Naive thymus-derived CD4-positive, alpha-beta T cell (primary cell): ENCODE measurements at regions not wholly inside any gene's neighbourhood (a gene's known extent, or its start where the extent isn't known, plus 50 kb on each side); places are given as distances from the start of the nearest gene placed in this dataset.

Experiments
- ATAC-seq: fragments of 150-1000 bp; cut with Tn5 transposase; 2 replicates; pipeline ENCODE4 v1.10.0; 2021; ENCODE audit warnings: mild to moderate bottlenecking, moderate library complexity
- CTCF ChIA-PET: fragments of 350-600 bp; sonication (Branson Sonifier 250); formaldehyde crosslinking; loops from one replicate; lab custom pipeline; 2021; ENCODE audit warnings: antibody characterized with exemption; lab: Charles Lee
- POLR2A ChIA-PET: fragments of 350-600 bp; sonication (Branson Sonifier 250); formaldehyde crosslinking; loops from one replicate; lab custom pipeline; 2021; ENCODE audit warnings: antibody characterized with exemption, inconsistent platforms; lab: Charles Lee
- DNase-seq, 9 donors: peaks; one replicate each; pipeline versions ENCODE4 v3.0.0 to v3.0.0-alpha.2; 2020 to 2022; ENCODE audit warnings: mixed read lengths in 1 of 9
- H3K27ac ChIP-seq: one replicate; pipeline ENCODE4 v1.7.0; 2013; ENCODE audit warnings: mild to moderate bottlenecking, low read depth, low read length, moderate library complexity
- H3K27me3 ChIP-seq, 2 donors: one replicate each; pipeline ENCODE4 v1.7.0; 2013; ENCODE audit warnings: low read length in 2 of 2, mild to moderate bottlenecking in 2 of 2, moderate library complexity in 2 of 2; ENCODE audit not compliant: control insufficient read depth in 2 of 2, insufficient read depth in 2 of 2
- H3K36me3 ChIP-seq, 3 experiments: 1 replicate in 2 of 3; 2 replicates in 1 of 3; pipeline ENCODE4 v1.7.0; 2013; ENCODE audit warnings: low read length in 3 of 3, mild to moderate bottlenecking in 3 of 3, moderate library complexity in 1 of 3; ENCODE audit not compliant: insufficient read depth in 3 of 3, control insufficient read depth in 2 of 3
- H3K4me1 ChIP-seq, 2 donors: one replicate each; pipeline ENCODE4 v1.7.0; 2013; ENCODE audit warnings: low read length in 2 of 2, mild to moderate bottlenecking in 2 of 2, moderate library complexity in 1 of 2; ENCODE audit not compliant: control insufficient read depth in 2 of 2, insufficient read depth in 2 of 2
- H3K4me3 ChIP-seq: 2 replicates; pipeline ENCODE4 v1.7.0; 2013; ENCODE audit warnings: mild to moderate bottlenecking, low read length
- H3K9me3 ChIP-seq, 3 experiments: 1 replicate in 2 of 3; 2 replicates in 1 of 3; pipeline ENCODE4 v1.7.0; 2013; ENCODE audit warnings: low read length in 3 of 3; ENCODE audit not compliant: control insufficient read depth in 2 of 3
- H3K27ac Mint-ChIP-seq, 9 donors: one replicate each; pipeline ENCODE4 v1.8.0; 2020 to 2022; ENCODE audit warnings: mixed read lengths in 9 of 9, mild to moderate bottlenecking in 8 of 9, moderate library complexity in 5 of 9, inconsistent platforms in 2 of 9
- H3K27me3 Mint-ChIP-seq, 5 donors: one replicate each; pipeline ENCODE4 v1.8.0; 2021 to 2022; ENCODE audit warnings: mixed read lengths in 5 of 5, mild to moderate bottlenecking in 1 of 5
- H3K36me3 Mint-ChIP-seq, 5 donors: one replicate each; pipeline ENCODE4 v1.8.0; 2020 to 2022; ENCODE audit warnings: mixed read lengths in 5 of 5, mild to moderate bottlenecking in 3 of 5, inconsistent platforms in 1 of 5
- H3K4me1 Mint-ChIP-seq, 7 donors: one replicate each; pipeline ENCODE4 v1.8.0; 2020 to 2022; ENCODE audit warnings: mixed read lengths in 7 of 7, mild to moderate bottlenecking in 3 of 7, inconsistent platforms in 1 of 7
- H3K4me3 Mint-ChIP-seq, 10 donors: one replicate each; pipeline ENCODE4 v1.8.0; 2020 to 2022; ENCODE audit warnings: mild to moderate bottlenecking in 10 of 10, mixed read lengths in 10 of 10, moderate library complexity in 6 of 10, inconsistent platforms in 2 of 10
- H3K9me3 Mint-ChIP-seq, 11 donors: one replicate each; pipeline ENCODE4 v1.8.0; 2020 to 2022; ENCODE audit warnings: mixed read lengths in 11 of 11, mild to moderate bottlenecking in 4 of 11, inconsistent platforms in 1 of 11, moderate library complexity in 1 of 11
- intact Hi-C, 2 donors: fragments of 100-400 bp; cut with micrococcal nuclease; formaldehyde crosslinking; loops; one replicate each; pipeline ENCODE4 v1.15.1; 2023

DNA sequence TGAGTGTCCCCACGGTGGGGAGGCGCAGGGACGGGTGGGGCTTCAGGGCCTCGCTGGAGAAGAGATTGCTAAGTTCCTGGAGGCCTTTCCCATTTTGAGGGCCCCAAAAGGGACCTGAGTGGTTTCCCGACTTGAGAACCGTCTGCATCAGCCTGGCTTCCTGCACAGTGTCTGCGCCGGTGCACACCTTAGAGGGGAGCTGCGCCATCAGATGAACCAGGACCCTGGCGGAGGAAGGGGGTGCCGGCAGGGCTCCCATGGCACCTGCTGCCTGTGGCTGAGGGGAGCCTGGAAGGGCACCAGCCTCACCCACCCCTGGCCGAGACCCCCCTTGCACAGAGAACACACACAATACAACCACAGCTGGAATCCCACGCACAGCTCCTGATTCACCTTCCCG, 465.1 kb upstream of the MYT1L start:
- CTCF ChIA-PET = no interaction called here

DNA sequence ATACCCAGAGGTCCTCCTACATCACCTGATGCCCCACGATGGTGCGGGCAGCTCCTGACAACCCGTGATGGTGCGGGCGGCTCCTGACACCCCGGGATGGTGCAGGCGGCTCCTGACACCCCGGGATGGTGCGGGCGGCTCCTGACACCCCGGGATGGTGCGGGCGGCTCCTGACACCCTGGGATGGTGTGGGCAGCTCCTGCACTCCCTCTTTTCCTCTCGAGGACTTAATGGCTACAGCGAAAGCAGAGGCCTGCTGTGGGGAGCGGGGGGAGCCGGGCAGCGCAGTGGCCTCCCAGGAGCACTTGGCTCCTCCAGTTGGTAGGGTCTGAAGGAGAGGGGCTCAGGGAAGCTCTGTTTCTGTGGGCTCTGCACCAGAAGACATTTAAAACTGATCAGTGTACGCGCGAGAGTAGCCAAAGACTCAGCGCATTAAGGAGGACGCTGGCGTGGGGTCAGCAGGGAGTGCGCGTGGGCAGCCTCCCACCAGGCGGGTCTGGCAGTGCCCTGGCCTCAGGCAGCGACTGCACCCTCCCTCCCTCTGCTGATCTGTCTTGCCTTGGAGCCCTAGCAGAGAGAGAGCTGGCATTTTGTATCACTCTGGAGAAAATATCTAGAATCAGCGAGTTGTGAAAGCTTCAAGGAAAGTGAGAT, 464.5 kb upstream of the MYT1L start:
- DNase-seq (no peak), ATAC-seq (no peak)
- Mint-ChIP-seq H3K9me3 (peaks cover 0 to 4% (median 0%) of the 10 kb centered on the region in 11 donors), H3K27ac (no peak overlapping the region), H3K4me1 (peaks cover 0 to 2% (median 0%) of the 10 kb centered on the region in 7 donors), H3K36me3 (no peaks in the 10 kb centered on the region), H3K4me3 (no peak overlapping the region), H3K27me3 (peaks cover 0 to 36% (median 6%) of the 10 kb centered on the region in 5 donors)
- POLR2A ChIA-PET = no interaction called here
- CTCF ChIA-PET = no interaction called here
- Histone ChIP-seq H3K4me3 (no peak overlapping the region), H3K27ac (no peak overlapping the region), H3K4me1 (no peaks in the 10 kb centered on the region), H3K36me3 (no peaks in the 10 kb centered on the region), H3K9me3 (no peaks in the 10 kb centered on the region), H3K27me3 (no peaks in the 10 kb centered on the region)
- intact Hi-C loops = no loop called here

More for the DNA sequence above, 465.1 kb upstream of the MYT1L start:
- ATAC-seq (no peak), DNase-seq (no peak)
- Mint-ChIP-seq H3K27ac (no peak overlapping the region), H3K27me3 (peaks cover 0 to 32% (median 6%) of the 10 kb centered on the region in 5 donors), H3K36me3 (no peaks in the 10 kb centered on the region), H3K4me1 (peaks cover 0 to 2% (median 0%) of the 10 kb centered on the region in 7 donors), H3K4me3 (no peak overlapping the region), H3K9me3 (peaks cover 0 to 5% (median 1%) of the 10 kb centered on the region in 11 donors)
- H3K36me3 ChIP-seq = no peaks in the 10 kb centered on the region
- H3K4me1 ChIP-seq = no peaks in the 10 kb centered on the region
- POLR2A ChIA-PET = no interaction called here
- H3K27me3 ChIP-seq = no peaks in the 10 kb centered on the region
- no peak overlapping the region for H3K4me3 ChIP-seq
- intact Hi-C loops = no loop called here
- no peaks in the 10 kb centered on the region for H3K9me3 ChIP-seq
- H3K27ac ChIP-seq = no peak overlapping the region

GRCh38 chr2:2793925-2794560, 463.0 kb upstream of the MYT1L start:
- H3K27ac Mint-ChIP-seq = no peak overlapping the region
- peaks cover 0 to 1% (median 0%) of the 10 kb centered on the region in 11 donors for H3K9me3 Mint-ChIP-seq
- no peak overlapping the region for H3K4me3 Mint-ChIP-seq

DNA sequence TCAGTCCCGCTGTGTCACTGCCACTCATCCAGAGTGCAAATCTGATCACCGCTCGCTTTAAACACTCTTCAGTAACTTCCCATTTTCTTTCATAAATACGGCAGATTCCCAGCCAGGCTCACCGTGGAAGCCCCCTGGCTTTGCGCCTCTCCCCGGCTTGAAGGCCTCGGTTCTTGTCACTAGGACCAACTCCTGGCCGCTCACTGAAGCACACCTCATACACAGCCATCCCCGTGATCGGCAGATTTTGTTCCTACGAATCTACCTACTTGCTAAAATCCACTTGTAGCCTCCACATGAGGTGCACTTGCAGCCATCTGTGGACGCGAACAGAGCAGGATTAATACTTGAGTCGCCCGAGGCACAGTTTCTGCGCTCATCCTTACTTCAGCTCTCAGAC, 462.4 kb upstream of the MYT1L start:
- Histone ChIP-seq H3K9me3 (no peaks in the 10 kb centered on the region), H3K4me1 (no peaks in the 10 kb centered on the region), H3K27me3 (no peaks in the 10 kb centered on the region), H3K27ac (no peak overlapping the region), H3K36me3 (no peaks in the 10 kb centered on the region), H3K4me3 (no peak overlapping the region)
- intact Hi-C loops = no loop called here
- peaks cover 0 to 2% (median 0%) of the 10 kb centered on the region in 7 donors for H3K4me1 Mint-ChIP-seq
- peaks cover 0 to 1% (median 0%) of the 10 kb centered on the region in 11 donors for H3K9me3 Mint-ChIP-seq
- H3K27ac Mint-ChIP-seq = no peak overlapping the region
- no peak overlapping the region for H3K4me3 Mint-ChIP-seq
- H3K27me3 Mint-ChIP-seq = peaks cover 0 to 36% (median 6%) of the 10 kb centered on the region in 5 donors
- no peak for DNase-seq
- ATAC-seq = no peak
- H3K36me3 Mint-ChIP-seq = no peaks in the 10 kb centered on the region
- POLR2A ChIA-PET = no interaction called here
- CTCF ChIA-PET = no interaction called here

More at GRCh38 chr2:2793925-2794560, 463.0 kb upstream of the MYT1L start:
- Histone ChIP-seq H3K27me3 (no peaks in the 10 kb centered on the region), H3K9me3 (no peaks in the 10 kb centered on the region), H3K4me3 (no peak overlapping the region), H3K36me3 (no peaks in the 10 kb centered on the region), H3K4me1 (no peaks in the 10 kb centered on the region), H3K27ac (no peak overlapping the region)
- DNase-seq (no peak), ATAC-seq (no peak)
- POLR2A ChIA-PET = no interaction called here
- Mint-ChIP-seq H3K4me1 (peaks cover 0 to 2% (median 0%) of the 10 kb centered on the region in 7 donors), H3K36me3 (no peaks in the 10 kb centered on the region), H3K27me3 (peaks cover 0 to 38% (median 6%) of the 10 kb centered on the region in 5 donors)
- intact Hi-C loops = no loop called here
- CTCF ChIA-PET = no interaction called here

GRCh38 chr2:2791606-2792005, 460.5 kb upstream of the MYT1L start:
- Mint-ChIP-seq H3K27me3 (peaks cover 0 to 31% (median 6%) of the 10 kb centered on the region in 5 donors), H3K4me1 (peaks cover 0 to 2% (median 0%) of the 10 kb centered on the region in 7 donors), H3K4me3 (no peak overlapping the region), H3K36me3 (no peaks in the 10 kb centered on the region), H3K9me3 (peaks cover 0 to 1% (median 0%) of the 10 kb centered on the region in 11 donors), H3K27ac (no peak overlapping the region)
- ATAC-seq (no peak), DNase-seq (no peak)
- Histone ChIP-seq H3K36me3 (no peaks in the 10 kb centered on the region), H3K27me3 (no peaks in the 10 kb centered on the region), H3K9me3 (no peaks in the 10 kb centered on the region), H3K4me1 (no peaks in the 10 kb centered on the region), H3K4me3 (no peak overlapping the region), H3K27ac (no peak overlapping the region)
- ChIA-PET CTCF (no interaction called here), POLR2A (no interaction called here)
- intact Hi-C loops = no loop called here

GRCh38 chr2:2791031-2791430, 460.0 kb upstream of the MYT1L start:
- Mint-ChIP-seq H3K36me3 (no peaks in the 10 kb centered on the region), H3K9me3 (peaks cover 0 to 1% (median 0%) of the 10 kb centered on the region in 11 donors), H3K27ac (no peak overlapping the region), H3K4me3 (no peak overlapping the region), H3K4me1 (peaks cover 0 to 2% (median 0%) of the 10 kb centered on the region in 7 donors), H3K27me3 (peaks cover 0 to 31% (median 6%) of the 10 kb centered on the region in 5 donors)
- no peak for DNase-seq
- Histone ChIP-seq H3K27ac (no peak overlapping the region), H3K4me3 (no peak overlapping the region), H3K36me3 (no peaks in the 10 kb centered on the region), H3K4me1 (no peaks in the 10 kb centered on the region), H3K9me3 (no peaks in the 10 kb centered on the region), H3K27me3 (no peaks in the 10 kb centered on the region)
- CTCF ChIA-PET = no interaction called here
- POLR2A ChIA-PET = no interaction called here
- intact Hi-C loops = no loop called here
- ATAC-seq = no peak
